ENCODE measurements at regions not wholly inside any gene's neighbourhood (a gene's known extent, or its start where the extent isn't known, plus 50 kb on each side); places are given as distances from the start of the nearest gene placed in this dataset.

- peak overlapping the region; percentile 81 for H3K27ac ChIP-seq (ENCODE audit: low read depth, low read length, poor library complexity, severe bottlenecking)
- peaks cover 13% of the 10 kb centered on the region for H3K36me3 ChIP-seq (ENCODE audit: insufficient read depth, low read length, poor library complexity, severe bottlenecking)
- no peak overlapping the region for H3K4me3 ChIP-seq (ENCODE audit: low read depth, low read length, poor library complexity, severe bottlenecking)
- no peaks in the 10 kb centered on the region for H3K27me3 ChIP-seq (replicated peaks; ENCODE audit: insufficient read depth, low read depth, low read length, poor library complexity)
- H3K9me3 ChIP-seq (ENCODE audit: low read depth, low read length, poor library complexity, severe bottlenecking), result peaks cover 14% of the 10 kb centered on the region
- no TSS peak for BruUV-seq (replicated peaks)
- intact Hi-C loops (cut with micrococcal nuclease; ENCODE audit: unreplicated experiment), result loop anchor here (1.0 to 5.0 kb wide), 4 partner anchors 78 to 889 kb away; partner anchors contain the start of gene ALX1
- DNase-seq (ENCODE audit: low spot score), result peak; percentile 79
- no peak for TF ChIP-seq EZH2 (IDR thresholded peaks at IDR 0.05; ENCODE audit: borderline replicate concordance, low read depth, low read length, poor library complexity, severe bottlenecking)
- no peak for TF ChIP-seq CTCF (conservative IDR thresholded peaks at IDR 0.05; ENCODE audit: low read depth, low read length)
- ChIA-PET CTCF (no interaction called here), POLR2A (ENCODE audit: low non-redundant PET) (no interaction called here)
- peaks cover 60% of the 10 kb centered on the region for H3K4me1 ChIP-seq (ENCODE audit: insufficient read depth, low read length, poor library complexity, severe bottlenecking)
Measured at GRCh38 chr12:85358715-85359114, 78.7 kb downstream of the ALX1 start.

GRCh38 chr12:85363382-85364190, 83.6 kb downstream of the ALX1 start:
- no peak for DNase-seq (ENCODE audit: low spot score)
- intact Hi-C loops (cut with micrococcal nuclease; ENCODE audit: unreplicated experiment), result no loop called here
- Histone ChIP-seq H3K27me3 (replicated peaks; ENCODE audit: insufficient read depth, low read depth, low read length, poor library complexity) (no peaks in the 10 kb centered on the region), H3K27ac (ENCODE audit: low read depth, low read length, poor library complexity, severe bottlenecking) (no peak overlapping the region), H3K4me3 (ENCODE audit: low read depth, low read length, poor library complexity, severe bottlenecking) (no peak overlapping the region), H3K36me3 (ENCODE audit: insufficient read depth, low read length, poor library complexity, severe bottlenecking) (peaks cover 13% of the 10 kb centered on the region), H3K9me3 (ENCODE audit: low read depth, low read length, poor library complexity, severe bottlenecking) (peaks cover 14% of the 10 kb centered on the region), H3K4me1 (ENCODE audit: insufficient read depth, low read length, poor library complexity, severe bottlenecking) (peaks cover 21% of the 10 kb centered on the region)
- CTCF ChIA-PET, result no interaction called here
- no peak for TF ChIP-seq CTCF (conservative IDR thresholded peaks at IDR 0.05; ENCODE audit: low read depth, low read length)
- TF ChIP-seq EZH2 (IDR thresholded peaks at IDR 0.05; ENCODE audit: borderline replicate concordance, low read depth, low read length, poor library complexity, severe bottlenecking), result no peak
- POLR2A ChIA-PET (ENCODE audit: low non-redundant PET), result no interaction called here
- no TSS peak for BruUV-seq (replicated peaks)

- CTCF ChIA-PET, result no interaction called here
Measured at GRCh38 chr12:85367936-85368335, 87.9 kb downstream of the ALX1 start.

More at GRCh38 chr12:85367936-85368335, 87.9 kb downstream of the ALX1 start:
- Histone ChIP-seq H3K9me3 (ENCODE audit: low read depth, low read length, poor library complexity, severe bottlenecking) (no peaks in the 10 kb centered on the region), H3K4me3 (ENCODE audit: low read depth, low read length, poor library complexity, severe bottlenecking) (no peak overlapping the region), H3K27me3 (replicated peaks; ENCODE audit: insufficient read depth, low read depth, low read length, poor library complexity) (no peaks in the 10 kb centered on the region), H3K4me1 (ENCODE audit: insufficient read depth, low read length, poor library complexity, severe bottlenecking) (peaks cover 24% of the 10 kb centered on the region), H3K27ac (ENCODE audit: low read depth, low read length, poor library complexity, severe bottlenecking) (no peak overlapping the region), H3K36me3 (ENCODE audit: insufficient read depth, low read length, poor library complexity, severe bottlenecking) (peaks cover 5% of the 10 kb centered on the region)
- DNase-seq (ENCODE audit: low spot score), result no peak
- intact Hi-C loops (cut with micrococcal nuclease; ENCODE audit: unreplicated experiment), result no loop called here
- BruUV-seq (replicated peaks), result no TSS peak
- POLR2A ChIA-PET (ENCODE audit: low non-redundant PET), result no interaction called here
- TF ChIP-seq CTCF (conservative IDR thresholded peaks at IDR 0.05; ENCODE audit: low read depth, low read length), result no peak
- no peak for TF ChIP-seq EZH2 (IDR thresholded peaks at IDR 0.05; ENCODE audit: borderline replicate concordance, low read depth, low read length, poor library complexity, severe bottlenecking)

Measured in A673 (cell line).